Nephron progenitor cell (in vitro differentiated cells): ENCODE measurements at regions not wholly inside any gene's neighbourhood (a gene's known extent, or its start where the extent isn't known, plus 50 kb on each side); places are given as distances from the start of the nearest gene placed in this dataset.
"Not testable (repeated sequence)": the region's sequence is repeated elsewhere in the genome, so short reads cannot be mapped to it uniquely, and the experiment has no call there.

Experiments
- DNase-seq: peaks from one replicate; pipeline ENCODE4 v3.0.0; 2021
- H3K27ac Mint-ChIP-seq: 2 replicates; pipeline ENCODE4 v1.8.0; 2021; ENCODE audit warnings: mild to moderate bottlenecking, moderate library complexity, mixed read lengths
- H3K27me3 Mint-ChIP-seq: 2 replicates; pipeline ENCODE4 v1.8.0; 2021; ENCODE audit warnings: mild to moderate bottlenecking, low read depth, mixed read lengths; ENCODE audit not compliant: poor library complexity
- H3K36me3 Mint-ChIP-seq: 2 replicates; pipeline ENCODE4 v1.8.0; 2021; ENCODE audit warnings: low read depth, mixed read lengths
- H3K4me1 Mint-ChIP-seq: 2 replicates; pipeline ENCODE4 v1.8.0; 2021; ENCODE audit warnings: mixed read lengths
- H3K4me3 Mint-ChIP-seq: 2 replicates; pipeline ENCODE4 v1.8.0; 2021; ENCODE audit warnings: mild to moderate bottlenecking, moderate library complexity, mixed read lengths
- H3K9me3 Mint-ChIP-seq: 2 replicates; pipeline ENCODE4 v1.8.0; 2021; ENCODE audit warnings: mild to moderate bottlenecking, moderate library complexity, mixed read lengths
- CTCF ChIP-seq: fragments of 200-600 bp; sonication (generic); IDR thresholded peaks from 2 replicates; pipeline ENCODE4 v1.5.0; 2021; ENCODE audit warnings: antibody characterized with exemption

- H3K9me3 Mint-ChIP-seq: peaks cover 40% of the 10 kb centered on the region
- not testable (repeated sequence) for H3K4me1 Mint-ChIP-seq, H3K4me3 Mint-ChIP-seq, H3K36me3 Mint-ChIP-seq, H3K27me3 Mint-ChIP-seq, DNase-seq, H3K27ac Mint-ChIP-seq
These were observed 88.5 kb upstream of the DCAF12L1 start for GRCh38 chrX:126641076-126641475.

- Mint-ChIP-seq H3K27ac (no peak overlapping the region), H3K4me3 (no peak overlapping the region), H3K27me3 (no peaks in the 10 kb centered on the region), H3K9me3 (peaks cover 7% of the 10 kb centered on the region), H3K4me1 (no peaks in the 10 kb centered on the region), H3K36me3 (no peaks in the 10 kb centered on the region)
- TF ChIP-seq CTCF: no peak
- DNase-seq: no peak
These were observed 102.4 kb upstream of the DCAF12L1 start for GRCh38 chrX:126655061-126655460.

- no peak for TF ChIP-seq CTCF
- Mint-ChIP-seq H3K4me1 (no peaks in the 10 kb centered on the region), H3K36me3 (no peaks in the 10 kb centered on the region), H3K9me3 (peaks cover 7% of the 10 kb centered on the region), H3K27ac (no peak overlapping the region), H3K27me3 (no peaks in the 10 kb centered on the region), H3K4me3 (no peak overlapping the region)
- no peak for DNase-seq
These were observed 105.8 kb upstream of the DCAF12L1 start for GRCh38 chrX:126658447-126658846.

- H3K4me1 Mint-ChIP-seq: no peaks in the 10 kb centered on the region
- no peak for DNase-seq
- no peak for TF ChIP-seq CTCF
- H3K27ac Mint-ChIP-seq: no peak overlapping the region
- H3K9me3 Mint-ChIP-seq: peaks cover 46% of the 10 kb centered on the region
- H3K27me3 Mint-ChIP-seq: peaks cover 2% of the 10 kb centered on the region
- H3K4me3 Mint-ChIP-seq: no peak overlapping the region
- H3K36me3 Mint-ChIP-seq: peaks cover 8% of the 10 kb centered on the region
These were observed 117.6 kb upstream of the DCAF12L1 start for GRCh38 chrX:126670258-126670657.

GRCh38 chrX:126673366-126673765 lies 120.8 kb upstream of the DCAF12L1 start:
- H3K27ac Mint-ChIP-seq, H3K4me3 Mint-ChIP-seq, H3K4me1 Mint-ChIP-seq, H3K27me3 Mint-ChIP-seq, H3K36me3 Mint-ChIP-seq, DNase-seq: not testable (repeated sequence)
- H3K9me3 Mint-ChIP-seq: peaks cover 65% of the 10 kb centered on the region

- H3K27me3 Mint-ChIP-seq: not testable (repeated sequence)
These were observed 121.3 kb upstream of the DCAF12L1 start for GRCh38 chrX:126673816-126674491.

GRCh38 chrX:126695375-126695896 lies 124.1 kb upstream of the PRR32 start:
- Mint-ChIP-seq H3K4me3 (no peak overlapping the region), H3K4me1 (no peaks in the 10 kb centered on the region)
- TF ChIP-seq CTCF: no peak

More at GRCh38 chrX:126673816-126674491, 121.3 kb upstream of the DCAF12L1 start:
- not testable (repeated sequence) for H3K4me3 Mint-ChIP-seq, H3K27ac Mint-ChIP-seq, H3K36me3 Mint-ChIP-seq, H3K4me1 Mint-ChIP-seq, DNase-seq
- H3K9me3 Mint-ChIP-seq: peaks cover 66% of the 10 kb centered on the region

More at GRCh38 chrX:126695375-126695896, 124.1 kb upstream of the PRR32 start:
- H3K36me3 Mint-ChIP-seq: no peaks in the 10 kb centered on the region
- H3K27ac Mint-ChIP-seq: no peak overlapping the region
- peaks cover 19% of the 10 kb centered on the region for H3K9me3 Mint-ChIP-seq
- no peak for DNase-seq
- no peaks in the 10 kb centered on the region for H3K27me3 Mint-ChIP-seq
